Suppressor macrophage treated with lipopolysaccharide for 4 hours (primary cell): ENCODE measurements at regions not wholly inside any gene's neighbourhood (a gene's known extent, or its start where the extent isn't known, plus 50 kb on each side); places are given as distances from the start of the nearest gene placed in this dataset.
"Not testable (repeated sequence)": the region's sequence is repeated elsewhere in the genome, so short reads cannot be mapped to it uniquely, and the experiment has no call there.

Source experiments
- DNase-seq: peaks from one replicate; pipeline ENCODE4 v3.0.0-alpha.2; 2020

- DNase-seq = no peak
Measured at GRCh38 chr3:83251490-83251889, 1490.0 kb upstream of the GBE1 start.

- no peak for DNase-seq
Measured at GRCh38 chr3:83250613-83251012, 1489.2 kb upstream of the GBE1 start.

DNA sequence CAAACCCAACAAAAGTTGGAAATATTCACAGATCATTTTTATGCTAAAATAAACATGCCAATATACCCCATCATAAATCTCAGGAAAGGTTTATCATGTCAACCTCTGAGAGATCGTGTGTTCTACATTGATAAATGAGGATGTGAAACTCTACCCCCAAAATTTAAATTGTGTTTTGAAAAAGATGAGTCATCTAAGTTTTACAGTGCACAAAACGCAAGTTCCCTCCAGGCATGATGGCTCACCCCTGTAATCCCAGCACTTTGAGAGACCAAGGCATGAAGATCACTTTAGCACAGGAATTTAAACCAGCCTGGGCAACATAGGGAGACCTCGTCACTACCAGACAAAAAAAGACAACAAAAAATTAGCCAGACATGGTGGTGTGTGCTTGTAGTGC lies 1487.0 kb upstream of the GBE1 start:
- DNase-seq = no peak

- no peak for DNase-seq
Measured at GRCh38 chr3:83235180-83235814, 1473.9 kb upstream of the GBE1 start.

GRCh38 chr3:83233715-83234114 lies 1472.3 kb upstream of the GBE1 start:
- DNase-seq = no peak

- no peak for DNase-seq
Measured at GRCh38 chr3:83230841-83231240, 1469.4 kb upstream of the GBE1 start.

GRCh38 chr3:83230376-83230775 lies 1468.9 kb upstream of the GBE1 start:
- no peak for DNase-seq

GRCh38 chr3:83226751-83227150 lies 1465.3 kb upstream of the GBE1 start:
- DNase-seq = no peak

DNA sequence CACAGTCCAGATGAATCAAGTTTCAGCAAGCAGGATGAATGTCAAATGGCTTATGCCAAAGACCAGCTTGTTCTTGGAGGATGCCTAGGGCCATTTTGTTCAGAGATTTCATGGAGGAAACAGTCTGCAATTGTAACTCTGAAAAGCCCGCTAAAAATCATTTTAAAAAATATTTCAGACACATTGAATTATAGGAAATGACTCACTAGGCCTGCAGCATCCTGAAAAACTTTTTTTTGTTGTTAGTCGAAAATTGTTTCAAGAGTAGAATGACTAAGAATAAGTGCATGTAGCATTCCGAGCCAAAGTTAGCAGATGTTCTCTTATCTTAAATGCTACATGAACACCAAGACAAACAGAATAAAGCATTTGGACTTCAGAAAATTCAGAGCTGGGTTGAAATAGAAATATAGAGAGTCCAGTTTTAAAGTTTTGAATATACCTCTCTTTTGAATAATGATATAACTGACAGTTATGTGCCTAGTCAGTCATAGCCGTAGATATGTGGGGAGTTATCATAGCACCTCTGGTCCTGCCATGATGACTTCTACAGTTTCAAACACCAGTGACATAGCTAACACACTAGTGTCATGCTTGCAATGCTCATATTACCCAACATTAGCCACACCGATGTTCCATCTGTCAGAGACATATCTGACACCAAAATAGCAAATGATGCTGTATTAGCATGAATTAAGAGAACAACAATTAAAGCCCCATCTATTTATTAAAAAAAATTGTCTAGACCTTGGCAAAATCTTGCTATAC lies 1462.8 kb upstream of the GBE1 start:
- DNase-seq = no peak

- no peak for DNase-seq
Measured at GRCh38 chr3:83218383-83219200, 1457.1 kb upstream of the GBE1 start.

DNA sequence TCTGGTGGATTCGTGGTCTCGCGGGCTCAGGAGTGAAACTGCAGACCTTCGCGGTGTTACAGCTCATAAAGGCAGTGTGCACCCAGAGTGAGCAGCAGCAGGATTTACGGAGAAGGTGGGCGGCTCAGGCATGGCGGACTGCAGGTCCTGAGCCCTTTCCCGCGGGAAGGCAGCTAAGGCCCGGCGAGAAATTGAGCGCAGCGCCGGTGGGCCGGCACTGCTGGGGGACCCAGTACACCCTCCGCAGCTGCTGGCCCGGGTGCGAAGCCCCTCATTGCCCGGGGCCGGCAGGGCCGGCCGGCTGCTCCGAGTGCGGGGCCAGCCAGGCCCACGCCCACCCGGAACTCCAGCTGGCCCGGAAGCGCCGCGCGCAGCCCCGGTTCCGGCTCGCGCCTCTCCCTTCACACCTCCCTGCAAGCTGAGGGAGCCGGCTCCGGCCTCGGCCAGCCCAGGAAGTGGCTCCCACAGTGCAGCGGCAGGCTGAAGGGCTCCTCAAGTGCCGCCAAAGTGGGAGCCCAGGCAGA lies 1456.2 kb upstream of the GBE1 start:
- not testable (repeated sequence) for DNase-seq

DNA sequence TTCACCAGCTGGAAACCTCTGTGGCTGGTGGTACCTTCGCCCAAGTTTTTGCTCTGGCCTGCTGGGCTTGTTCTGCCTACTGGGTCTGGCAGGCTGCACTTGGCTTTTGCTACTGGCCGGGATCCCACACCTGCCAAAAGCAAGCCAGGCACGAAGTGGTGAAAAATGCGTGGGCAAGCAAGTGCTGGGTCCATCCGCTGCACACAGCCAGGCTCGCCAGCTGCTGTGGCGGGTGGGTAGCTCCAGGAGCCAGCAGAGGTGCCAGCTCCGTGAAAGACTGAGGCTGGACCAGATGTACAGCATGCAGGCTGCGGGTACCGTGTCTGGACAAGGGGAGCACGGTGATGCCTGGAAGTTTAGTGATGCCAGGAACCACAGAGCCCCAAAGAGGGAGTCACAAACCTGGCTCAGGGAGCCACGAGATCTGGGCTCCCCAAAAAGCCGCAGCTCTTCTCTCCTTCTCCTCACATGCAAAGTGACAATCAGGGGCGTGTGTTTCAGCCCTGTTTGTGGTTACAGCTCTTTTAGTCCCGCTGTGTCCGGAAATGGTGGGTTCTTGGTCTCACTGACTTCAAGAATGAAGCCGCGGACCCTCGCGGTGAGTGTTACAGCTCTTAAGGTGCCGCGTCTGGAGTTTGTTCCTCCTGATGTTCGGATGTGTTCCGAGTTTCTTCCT lies 1455.6 kb upstream of the GBE1 start:
- DNase-seq = no peak

DNA sequence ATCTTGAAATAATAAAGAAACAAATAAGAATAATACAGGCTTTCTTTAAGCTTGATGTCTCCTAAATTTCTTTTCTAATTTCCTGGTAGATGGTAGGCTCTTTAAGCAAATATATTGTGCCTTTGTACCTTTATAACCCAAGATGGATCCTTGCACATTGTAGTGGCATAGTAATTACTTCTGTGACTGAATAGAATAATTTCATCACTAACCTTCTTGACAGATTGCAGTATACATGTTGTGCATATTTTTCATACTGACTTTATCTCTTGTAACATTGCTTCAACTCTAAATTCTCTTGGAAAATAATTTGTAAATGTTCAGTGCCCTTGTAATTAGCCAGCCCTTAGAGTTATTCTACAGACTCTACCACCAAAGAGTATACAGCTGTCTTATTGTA lies 1433.8 kb upstream of the GBE1 start:
- DNase-seq = no peak

GRCh38 chr3:83193526-83193925 lies 1432.1 kb upstream of the GBE1 start:
- DNase-seq = no peak

- DNase-seq = no peak
Measured at GRCh38 chr3:83189634-83190033, 1428.2 kb upstream of the GBE1 start.

DNA sequence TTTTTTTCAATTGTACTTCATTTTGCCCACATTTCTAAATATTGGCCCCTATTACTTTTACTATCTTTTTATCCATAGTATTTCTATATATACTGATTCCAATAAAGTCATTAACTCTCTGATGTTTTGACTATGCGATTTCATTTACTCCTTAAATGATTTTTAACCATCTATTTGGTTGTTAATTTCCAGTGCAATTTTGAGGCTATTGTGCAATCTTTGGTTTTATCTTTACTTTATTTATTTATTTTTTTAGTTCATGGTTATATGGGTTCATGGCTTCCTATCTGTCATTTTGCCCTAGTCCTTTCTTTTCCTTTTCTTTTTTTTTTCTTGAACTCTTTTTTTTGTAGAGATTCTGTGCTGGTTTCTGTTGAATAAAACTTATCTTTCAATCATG lies 1408.0 kb upstream of the GBE1 start:
- DNase-seq = no peak

DNA sequence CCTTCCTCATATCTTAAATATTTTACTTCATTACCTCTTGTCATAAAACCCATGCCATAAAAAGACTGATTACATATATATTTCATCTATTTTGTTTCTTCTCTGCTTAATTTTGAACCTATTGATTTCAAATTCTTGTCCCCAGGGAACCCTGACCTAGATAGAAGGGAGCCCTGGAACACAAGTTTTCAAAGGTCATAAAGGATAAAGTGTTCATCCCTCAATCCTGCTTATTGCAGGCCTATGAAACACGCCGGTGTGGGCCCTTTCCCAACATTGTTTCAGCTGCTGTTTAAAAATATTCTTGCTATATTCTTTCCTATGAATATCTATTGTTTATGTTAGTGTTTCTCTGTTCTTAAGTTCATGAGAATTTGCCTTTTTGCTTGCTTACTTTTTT lies 1389.5 kb upstream of the GBE1 start:
- no peak for DNase-seq

GRCh38 chr3:83140983-83141382 lies 1379.5 kb upstream of the GBE1 start:
- no peak for DNase-seq

GRCh38 chr3:83131236-83131635 lies 1369.8 kb upstream of the GBE1 start:
- DNase-seq = no peak

DNA sequence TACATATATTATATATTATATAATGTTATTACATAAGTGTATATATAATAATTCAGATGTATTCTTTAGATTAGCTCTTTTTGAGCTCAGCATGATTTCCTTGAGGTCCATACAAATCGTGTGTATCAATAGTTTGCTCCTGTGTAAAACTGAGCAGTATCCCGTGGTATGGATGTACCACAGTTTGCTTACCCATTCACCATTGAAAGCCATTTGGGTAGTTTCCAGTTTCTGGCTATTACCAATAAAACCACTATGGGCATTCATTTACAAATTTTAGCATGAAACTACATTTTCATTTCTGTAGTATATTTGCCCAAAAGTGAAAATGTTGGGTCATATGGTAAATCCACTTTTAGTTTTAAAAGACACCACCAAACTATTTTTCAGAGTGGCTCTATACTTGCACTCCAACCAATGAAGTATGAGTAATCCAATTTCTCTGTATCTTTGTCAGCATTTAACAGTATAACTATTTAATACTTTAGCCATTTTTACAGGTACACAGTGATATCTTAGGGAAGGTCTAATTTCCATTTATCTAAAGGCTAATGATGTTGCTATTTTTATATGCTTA lies 1361.4 kb upstream of the GBE1 start:
- DNase-seq = no peak

- DNase-seq = no peak
Measured at GRCh38 chr3:83093222-83093572, 1331.8 kb upstream of the GBE1 start.

DNA sequence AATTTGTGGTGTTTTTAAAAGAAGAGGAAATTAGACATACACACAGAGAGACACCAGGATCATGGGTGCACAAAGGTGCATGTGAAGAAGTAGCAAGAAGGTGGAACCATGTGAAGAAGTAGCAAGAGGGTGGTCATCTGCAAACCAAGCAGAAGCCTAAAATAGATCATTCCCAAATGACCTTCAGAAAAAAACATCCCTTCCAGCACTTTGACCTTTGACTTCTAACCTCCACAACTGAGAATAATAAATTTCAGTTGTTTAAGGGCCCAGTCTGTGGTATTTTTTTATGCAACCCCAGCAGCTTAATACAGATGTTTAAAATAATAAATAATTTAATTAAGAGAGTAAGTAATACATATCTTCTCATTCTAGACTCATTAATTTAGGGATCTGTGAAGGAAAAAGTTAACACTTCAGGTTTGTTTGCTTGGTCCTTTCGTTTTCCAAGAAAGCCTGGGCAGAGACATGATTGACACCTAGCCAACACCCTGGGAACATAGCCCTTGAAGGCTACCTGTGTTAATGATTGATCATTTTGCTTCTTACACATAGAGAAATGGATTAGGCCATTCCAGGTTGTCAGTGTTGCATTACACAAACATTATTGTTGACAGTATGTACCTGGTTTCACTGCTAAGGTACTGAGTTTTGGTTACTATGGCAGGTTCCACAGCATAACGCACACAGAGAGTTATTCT lies 1331.2 kb upstream of the GBE1 start:
- no peak for DNase-seq
